ENCODE measurements at regions not wholly inside any gene's neighbourhood (a gene's known extent, or its start where the extent isn't known, plus 50 kb on each side); places are given as distances from the start of the nearest gene placed in this dataset.
A peak's percentile ranks its signal among the peaks of the same experiment; 100 is the strongest.

DNA sequence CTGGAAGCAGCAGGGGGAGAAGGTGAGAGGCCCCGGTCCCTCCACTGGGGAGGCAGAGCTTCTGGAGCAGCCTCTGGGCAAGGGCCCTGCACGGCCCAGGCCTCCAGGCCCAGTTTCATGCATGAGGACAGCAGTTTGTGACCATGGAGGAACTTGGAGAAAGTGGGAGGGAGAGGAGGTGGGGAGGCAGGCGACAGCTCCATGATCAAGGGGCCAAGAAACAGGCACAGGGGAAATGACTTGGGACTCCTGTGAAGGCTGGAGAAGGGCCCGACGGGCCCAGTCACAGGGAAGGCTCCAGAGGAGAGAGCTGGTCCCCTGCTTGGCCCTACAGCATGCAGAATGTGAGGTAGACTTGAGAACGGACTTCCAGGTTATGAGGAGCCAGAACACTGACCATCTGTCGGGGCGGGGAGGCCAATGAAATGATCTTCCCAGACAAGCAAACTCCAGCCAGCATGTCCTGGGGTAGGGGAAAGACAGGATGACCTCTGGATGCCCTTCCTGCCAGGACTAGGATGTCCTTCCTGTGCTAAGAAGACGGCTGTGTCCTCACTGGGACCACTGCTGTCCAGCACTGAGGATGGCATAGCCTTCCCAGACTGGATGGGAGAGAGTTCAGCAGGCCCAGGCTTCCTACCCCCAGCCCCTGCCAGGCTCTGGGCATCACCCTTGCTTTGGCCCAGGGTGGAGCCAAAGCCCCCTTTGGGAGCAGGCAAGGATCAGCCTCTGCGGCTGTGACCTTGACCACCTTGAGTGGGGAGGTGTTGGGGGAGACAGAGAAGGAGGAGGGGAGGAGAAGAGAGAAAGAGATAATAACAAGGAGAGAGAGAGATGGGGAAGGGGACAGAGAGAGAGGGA, 548.2 kb downstream of the PTPRU start:
- no peaks in the 10 kb centered on the region for H3K36me3 ChIP-seq
- no peak overlapping the region for H3K27ac ChIP-seq
- no peak for TF ChIP-seq CTCF (IDR thresholded peaks at IDR 0.05)
- WGBS, 2 donors = 59 to 62% methylated on average over 10 of the region's 10 CpGs
- DNase-seq (no peak), ATAC-seq (peak in 1 of 8 donors; percentile 29)
- no peaks in the 10 kb centered on the region for H3K9me3 ChIP-seq
- peaks cover 0 to 48% (median 13%) of the 10 kb centered on the region in 7 donors for H3K27me3 ChIP-seq
- no peak overlapping the region for H3K4me3 ChIP-seq
- H3K4me1 ChIP-seq = no peaks in the 10 kb centered on the region
- intact Hi-C loops (cut with DNase I) = loop anchor here in 1 of 10 donors (10.0 kb wide), 1 partner anchor 320 kb away; no protein-coding TSS in a partner anchor

DNA sequence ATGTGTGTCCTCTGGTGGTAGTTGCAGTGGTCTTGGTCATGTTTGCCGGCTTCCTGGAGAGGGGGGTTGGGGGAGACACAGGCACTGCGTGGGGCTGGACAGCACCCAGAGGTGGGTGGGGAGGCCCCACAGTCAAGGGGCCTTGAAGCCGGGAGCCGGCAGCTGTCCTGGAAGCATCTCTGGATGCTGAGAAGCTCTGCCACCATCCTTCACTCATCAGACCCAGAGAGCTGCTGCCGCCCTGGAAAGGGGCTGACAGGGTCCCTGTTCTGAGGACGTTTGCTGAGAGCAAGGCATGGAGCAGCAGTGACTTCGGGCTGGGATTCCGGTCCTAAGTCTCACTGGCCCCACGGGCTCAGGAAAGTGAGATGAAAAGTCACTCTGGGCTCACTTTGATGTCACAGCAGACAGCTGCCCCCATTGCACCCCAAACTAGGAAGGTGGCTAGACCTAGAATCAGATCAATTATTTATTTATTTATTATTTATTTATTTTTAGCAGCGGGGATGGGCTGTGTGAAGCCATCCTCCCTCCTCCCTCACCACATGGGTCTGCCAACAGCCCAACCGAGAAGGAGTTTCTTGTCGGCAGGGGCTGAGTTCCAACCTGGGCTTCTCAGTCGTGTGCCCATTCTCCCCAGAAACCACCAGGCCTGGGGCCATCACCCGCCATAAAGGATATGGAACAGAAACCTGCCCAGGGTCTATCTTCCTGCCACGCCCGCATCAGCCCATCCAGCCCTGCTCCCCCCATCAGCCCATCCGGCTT, 547.4 kb downstream of the PTPRU start:
- Histone ChIP-seq H3K4me1 (no peaks in the 10 kb centered on the region), H3K27me3 (peaks cover 0 to 50% (median 21%) of the 10 kb centered on the region in 7 donors), H3K9me3 (no peaks in the 10 kb centered on the region), H3K36me3 (no peaks in the 10 kb centered on the region), H3K27ac (no peak overlapping the region), H3K4me3 (no peak overlapping the region)
- TF ChIP-seq CTCF (IDR thresholded peaks at IDR 0.05) = no peak
- no peak for ATAC-seq
- no peak for DNase-seq
- intact Hi-C loops (cut with DNase I) = loop anchor here in 1 of 10 donors (10.0 kb wide), 1 partner anchor 321 kb away; no protein-coding TSS in a partner anchor
- WGBS, 2 donors = 71 to 76% methylated on average over 17 of the region's 17 CpGs

GRCh38 chr1:29782846-29783507, 546.7 kb downstream of the PTPRU start:
- no peak for TF ChIP-seq CTCF (IDR thresholded peaks at IDR 0.05)
- H3K27ac ChIP-seq = no peak overlapping the region
- H3K36me3 ChIP-seq = no peaks in the 10 kb centered on the region
- no peak for ATAC-seq
- DNase-seq = no peak
- no peak overlapping the region for H3K4me3 ChIP-seq
- H3K4me1 ChIP-seq = no peaks in the 10 kb centered on the region
- 69 to 78% methylated on average over 6 of the region's 6 CpGs for WGBS, 2 donors
- intact Hi-C loops (cut with DNase I) = loop anchor here in 1 of 10 donors (10.0 kb wide), 1 partner anchor 322 kb away; no protein-coding TSS in a partner anchor
- H3K9me3 ChIP-seq = no peaks in the 10 kb centered on the region
- H3K27me3 ChIP-seq = peaks cover 0 to 50% (median 23%) of the 10 kb centered on the region in 7 donors

GRCh38 chr1:29779146-29779545, 542.8 kb downstream of the PTPRU start:
- Histone ChIP-seq H3K27me3 (peaks cover 0 to 47% (median 27%) of the 10 kb centered on the region in 7 donors), H3K9me3 (peaks cover 0 to 13% (median 3%) of the 10 kb centered on the region in 11 donors), H3K27ac (no peak overlapping the region), H3K4me1 (no peaks in the 10 kb centered on the region), H3K36me3 (no peaks in the 10 kb centered on the region), H3K4me3 (no peak overlapping the region)
- DNase-seq = no peak
- WGBS, 2 donors = 72 to 81% methylated on average over 5 of the region's 5 CpGs
- no peak for ATAC-seq
- intact Hi-C loops (cut with DNase I) = no loop called here
- no peak for TF ChIP-seq CTCF (IDR thresholded peaks at IDR 0.05)

All from heart right ventricle (tissue), 16 donors.